NCI-H128 (cell line): ENCODE measurements at regions not wholly inside any gene's neighbourhood (a gene's known extent, or its start where the extent isn't known, plus 50 kb on each side); places are given as distances from the start of the nearest gene placed in this dataset.
"Not testable (repeated sequence)": the region's sequence is repeated elsewhere in the genome, so short reads cannot be mapped to it uniquely, and the experiment has no call there.

ENCODE experiments used
- DNase-seq: peaks from one replicate; lab custom pipeline; 2025; ENCODE audit not compliant: unreplicated experiment; lab: John Stamatoyannopoulos, UW

- DNase-seq: no peak
These were observed 602.9 kb upstream of the ADAMTS5 start for GRCh38 chr21:27569831-27570230.

- no peak for DNase-seq
These were observed 602.2 kb upstream of the ADAMTS5 start for GRCh38 chr21:27569091-27569490.

- no peak for DNase-seq
These were observed 600.5 kb upstream of the ADAMTS5 start for GRCh38 chr21:27567381-27567780.

- DNase-seq: no peak
These were observed 599.6 kb upstream of the ADAMTS5 start for GRCh38 chr21:27566521-27566920.

- no peak for DNase-seq
These were observed 598.5 kb upstream of the ADAMTS5 start for GRCh38 chr21:27565364-27565763.

- DNase-seq: no peak
These were observed 597.9 kb upstream of the ADAMTS5 start for GRCh38 chr21:27564684-27565301.

GRCh38 chr21:27562303-27562702 lies 595.4 kb upstream of the ADAMTS5 start:
- DNase-seq: no peak

- no peak for DNase-seq
These were observed 594.2 kb upstream of the ADAMTS5 start for GRCh38 chr21:27561116-27561515.

GRCh38 chr21:27557356-27557755 lies 590.5 kb upstream of the ADAMTS5 start:
- DNase-seq: no peak

- no peak for DNase-seq
These were observed 589.1 kb upstream of the ADAMTS5 start for GRCh38 chr21:27555996-27556395.

- no peak for DNase-seq
These were observed 583.4 kb upstream of the ADAMTS5 start for GRCh38 chr21:27550287-27550686.

- DNase-seq: no peak
These were observed 581.6 kb upstream of the ADAMTS5 start for GRCh38 chr21:27548486-27548885.

- no peak for DNase-seq
These were observed 579.0 kb upstream of the ADAMTS5 start for GRCh38 chr21:27545754-27546349.

- not testable (repeated sequence) for DNase-seq
These were observed 575.2 kb upstream of the ADAMTS5 start for GRCh38 chr21:27542126-27542525.

- no peak for DNase-seq
These were observed 569.4 kb upstream of the ADAMTS5 start for GRCh38 chr21:27536319-27536718.

GRCh38 chr21:27535188-27535587 lies 568.3 kb upstream of the ADAMTS5 start:
- DNase-seq: no peak

- DNase-seq: no peak
These were observed 567.3 kb upstream of the ADAMTS5 start for GRCh38 chr21:27534206-27534605.

GRCh38 chr21:27532076-27532475 lies 565.2 kb upstream of the ADAMTS5 start:
- no peak for DNase-seq

GRCh38 chr21:27528697-27529096 lies 561.8 kb upstream of the ADAMTS5 start:
- DNase-seq: no peak

GRCh38 chr21:27526451-27526850 lies 559.6 kb upstream of the ADAMTS5 start:
- no peak for DNase-seq

GRCh38 chr21:27525780-27526179 lies 558.9 kb upstream of the ADAMTS5 start:
- DNase-seq: no peak

GRCh38 chr21:27519361-27519760 lies 552.5 kb upstream of the ADAMTS5 start:
- DNase-seq: no peak

- not testable (repeated sequence) for DNase-seq
These were observed 550.3 kb upstream of the ADAMTS5 start for GRCh38 chr21:27517177-27517576.
